ENCODE measurements at regions not wholly inside any gene's neighbourhood (a gene's known extent, or its start where the extent isn't known, plus 50 kb on each side); places are given as distances from the start of the nearest gene placed in this dataset.

DNA sequence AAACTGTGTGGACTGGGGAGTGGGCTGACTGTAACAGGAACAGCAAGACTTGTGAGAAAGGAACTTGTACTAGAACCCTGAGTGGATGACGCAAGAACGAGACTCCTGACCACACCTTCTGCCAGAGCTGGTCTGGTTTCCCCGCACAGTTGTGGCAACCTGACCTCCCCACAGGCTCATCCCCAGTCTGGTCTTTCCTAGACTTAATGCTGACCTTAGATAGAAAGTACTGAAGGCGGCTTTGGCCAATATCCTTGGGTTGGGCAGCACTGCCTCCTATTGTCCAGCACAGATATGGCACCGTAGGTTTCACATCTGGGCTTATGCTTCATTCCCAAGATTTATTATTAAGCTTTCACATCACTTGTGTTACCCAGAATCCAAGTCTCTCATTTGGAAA, 137.8 kb upstream of the FRG1 start:
- TF ChIP-seq, protein P1, sequence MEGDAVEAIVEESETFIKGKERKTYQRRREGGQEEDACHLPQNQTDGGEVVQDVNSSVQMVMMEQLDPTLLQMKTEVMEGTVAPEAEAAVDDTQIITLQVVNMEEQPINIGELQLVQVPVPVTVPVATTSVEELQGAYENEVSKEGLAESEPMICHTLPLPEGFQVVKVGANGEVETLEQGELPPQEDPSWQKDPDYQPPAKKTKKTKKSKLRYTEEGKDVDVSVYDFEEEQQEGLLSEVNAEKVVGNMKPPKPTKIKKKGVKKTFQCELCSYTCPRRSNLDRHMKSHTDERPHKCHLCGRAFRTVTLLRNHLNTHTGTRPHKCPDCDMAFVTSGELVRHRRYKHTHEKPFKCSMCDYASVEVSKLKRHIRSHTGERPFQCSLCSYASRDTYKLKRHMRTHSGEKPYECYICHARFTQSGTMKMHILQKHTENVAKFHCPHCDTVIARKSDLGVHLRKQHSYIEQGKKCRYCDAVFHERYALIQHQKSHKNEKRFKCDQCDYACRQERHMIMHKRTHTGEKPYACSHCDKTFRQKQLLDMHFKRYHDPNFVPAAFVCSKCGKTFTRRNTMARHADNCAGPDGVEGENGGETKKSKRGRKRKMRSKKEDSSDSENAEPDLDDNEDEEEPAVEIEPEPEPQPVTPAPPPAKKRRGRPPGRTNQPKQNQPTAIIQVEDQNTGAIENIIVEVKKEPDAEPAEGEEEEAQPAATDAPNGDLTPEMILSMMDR (IDR thresholded peaks at IDR 0.05; ENCODE audit: low read depth, low read length, poor library complexity, severe bottlenecking): peak; percentile 18
- no peak for TF ChIP-seq EZH2phosphoT487 (IDR thresholded peaks at IDR 0.05; ENCODE audit: borderline replicate concordance, low read length)

Measured in DOHH2 (cell line).